GM12875 (cell line): ENCODE measurements at regions not wholly inside any gene's neighbourhood (a gene's known extent, or its start where the extent isn't known, plus 50 kb on each side); places are given as distances from the start of the nearest gene placed in this dataset.

Source experiments
- H3K4me3 ChIP-seq: one replicate; pipeline ENCODE4 v1.5.1; 2011; ENCODE audit warnings: low read depth, low read length, control low read depth
- CTCF ChIP-seq: IDR thresholded peaks from 2 replicates; pipeline ENCODE4 v1.5.1; 2011; ENCODE audit warnings: low read depth, mild to moderate bottlenecking, control low read depth, inconsistent platforms, low read length, moderate library complexity, borderline replicate concordance; ENCODE audit not compliant: insufficient read depth

GRCh38 chr16:86285421-86285820 lies 224.9 kb upstream of the FOXF1 start:
- no peak for TF ChIP-seq CTCF
- H3K4me3 ChIP-seq: no peak overlapping the region

DNA sequence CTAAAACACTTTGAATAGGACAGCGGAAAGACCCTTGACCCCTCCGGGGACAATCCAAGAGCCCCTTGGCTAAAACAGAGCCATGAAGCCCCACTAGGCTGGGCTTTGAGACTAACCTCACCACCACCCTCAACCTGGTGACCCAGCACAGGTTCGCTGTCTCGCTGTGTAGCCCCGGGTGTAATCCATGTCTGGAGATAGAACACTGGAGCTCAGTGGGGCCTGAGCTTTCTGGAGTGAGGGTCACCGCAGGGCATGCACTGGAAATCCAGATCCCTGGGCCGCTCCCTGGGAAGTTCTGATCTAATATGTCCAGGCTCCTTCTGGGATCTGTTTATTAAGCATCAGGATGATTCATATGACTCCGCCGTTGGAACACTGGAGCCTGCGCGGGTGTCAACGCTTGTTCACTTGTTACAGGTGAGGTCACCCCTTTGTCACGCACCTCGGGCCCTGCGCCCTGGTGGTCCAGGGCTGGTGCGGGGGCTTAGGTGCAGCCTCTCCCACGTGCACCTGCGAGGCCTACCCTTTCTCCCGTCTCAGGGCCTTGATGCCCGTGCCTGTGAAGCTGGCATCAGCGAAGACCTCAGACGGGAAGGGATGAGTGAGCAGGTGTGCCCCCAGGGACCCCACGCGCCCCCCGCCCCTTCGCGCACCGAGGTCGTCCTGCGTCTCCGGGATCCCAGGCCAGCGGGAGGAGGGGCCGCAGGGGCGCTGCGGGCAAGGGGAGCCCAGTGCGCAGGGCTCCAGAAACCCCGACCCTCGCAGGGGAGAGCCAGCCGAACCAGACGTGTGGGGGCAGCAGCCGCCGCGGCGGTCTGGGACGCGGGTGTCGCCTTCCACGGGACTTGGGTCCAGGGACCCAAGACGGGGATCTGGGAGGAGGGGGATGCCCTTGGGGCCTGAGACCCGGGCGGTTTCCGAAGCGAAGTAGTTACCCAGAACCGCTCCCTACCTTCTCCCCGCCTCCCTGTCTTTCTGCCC lies 224.1 kb upstream of the FOXF1 start:
- H3K4me3 ChIP-seq: no peak overlapping the region
- no peak for TF ChIP-seq CTCF

DNA sequence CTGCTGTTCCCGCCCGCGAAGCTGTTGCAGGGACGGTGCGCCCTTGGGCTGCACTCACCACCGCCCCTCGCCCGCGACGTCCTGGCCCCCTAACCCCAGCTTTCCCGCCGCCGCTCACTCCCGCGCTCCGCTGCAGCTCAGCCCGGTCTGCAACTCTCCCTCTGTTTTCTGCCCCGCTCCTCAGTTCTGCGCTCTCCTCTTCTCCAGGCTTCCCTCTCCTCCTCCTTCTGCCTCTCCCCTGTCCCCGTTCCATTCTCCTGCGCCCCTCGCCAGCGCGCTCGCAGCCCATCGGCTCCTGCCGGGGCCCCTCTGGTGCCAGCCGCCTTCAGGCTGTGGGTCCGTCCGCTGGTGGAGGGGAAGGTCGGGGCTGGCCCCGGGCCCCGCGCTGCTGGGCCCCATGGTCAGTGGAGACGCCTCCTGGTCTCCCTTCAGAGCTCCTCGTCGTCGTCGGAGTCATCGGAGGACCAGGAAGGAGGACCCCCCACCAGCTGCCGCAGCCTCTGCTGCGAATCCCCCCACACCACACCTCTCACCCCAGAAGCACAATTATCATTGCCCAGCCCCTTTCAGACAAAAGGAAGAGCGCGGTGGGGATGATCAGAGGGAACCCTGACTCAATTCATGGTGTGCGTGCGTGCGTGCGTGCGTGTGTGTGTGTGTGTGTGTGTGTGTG lies 223.2 kb upstream of the FOXF1 start:
- no peak for TF ChIP-seq CTCF
- H3K4me3 ChIP-seq: no peak overlapping the region

GRCh38 chr16:86287664-86288201 lies 222.6 kb upstream of the FOXF1 start:
- no peak for TF ChIP-seq CTCF
- H3K4me3 ChIP-seq: no peak overlapping the region

GRCh38 chr16:86288716-86289294 lies 221.5 kb upstream of the FOXF1 start:
- no peak overlapping the region for H3K4me3 ChIP-seq
- no peak for TF ChIP-seq CTCF

- TF ChIP-seq CTCF: no peak
- H3K4me3 ChIP-seq: no peak overlapping the region
These were observed 221.0 kb upstream of the FOXF1 start for GRCh38 chr16:86289304-86289703.
